ENCODE measurements at regions not wholly inside any gene's neighbourhood (a gene's known extent, or its start where the extent isn't known, plus 50 kb on each side); places are given as distances from the start of the nearest gene placed in this dataset.

DNA sequence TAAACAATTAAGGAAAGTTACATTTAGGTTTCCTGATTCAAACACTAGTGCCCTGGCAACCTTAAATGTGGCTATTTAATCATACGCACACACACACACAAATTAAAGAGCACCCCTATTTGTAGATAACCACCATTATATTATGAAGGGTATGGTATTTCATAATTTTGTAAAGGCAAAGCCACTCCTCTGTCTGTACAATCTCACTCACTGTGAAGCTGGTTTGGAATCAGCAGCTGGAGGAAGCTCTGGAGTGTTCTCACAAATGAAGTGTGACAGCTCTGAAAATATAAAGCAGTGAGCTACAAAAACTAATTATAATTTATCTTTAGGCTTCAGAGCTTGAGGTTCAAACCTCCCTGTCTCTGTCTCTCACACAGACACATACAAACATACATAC lies 57.9 kb upstream of the KCNJ16 start:
- Histone ChIP-seq H3K9me3 (no peaks in the 10 kb centered on the region), H3K9ac (no peak overlapping the region), H3K27me3 (ENCODE audit: insufficient read depth) (no peaks in the 10 kb centered on the region), H3K4me2 (no peak overlapping the region), H3K79me2 (ENCODE audit: insufficient read depth) (no peaks in the 10 kb centered on the region), H3K36me3 (replicated peaks in 1 of 2; ENCODE audit: control insufficient read depth in 1 of 2, insufficient read depth in 2 of 2, low read length in 1 of 2) (no peaks in the 10 kb centered on the region), H2AFZ (ENCODE audit: low read depth) (no peak overlapping the region), H3F3A (replicated peaks; ENCODE audit: insufficient read depth) (peaks cover 6% of the 10 kb centered on the region), H3K4me1 (ENCODE audit: control insufficient read depth in 1 of 2, insufficient read depth in 2 of 2, low read depth in 1 of 2, low read length in 1 of 2) (peaks cover 1 to 6% of the 10 kb centered on the region in 2 experiments; a peak in 2 of 4 replicates), H3K27ac (ENCODE audit: low read depth in 2 of 2, low read length in 1 of 2) (no peak overlapping the region), H3K4me3 (ENCODE audit: low read depth in 2 of 2, low read length in 1 of 2) (no peak overlapping the region), H3K9me2 (no peaks in the 10 kb centered on the region), H4K20me1 (ENCODE audit: insufficient read depth) (no peaks in the 10 kb centered on the region)
- no peak for DNase-seq
- WGBS (ENCODE audit: low lambda C conversion rate) = 85% methylated on average over 1 of the region's 1 CpG
- TF ChIP-seq YY1 (IDR thresholded peaks at IDR 0.05; ENCODE audit: low read depth) (no peak), EP300 (IDR thresholded peaks at IDR 0.05; ENCODE audit: borderline replicate concordance in 1 of 2, low read depth in 1 of 2, low read length in 1 of 2) (peak in 1 of 2 experiments; percentile 61; a peak in 2 of 4 replicates), GATA2 (CRISPR knock-in tag; IDR thresholded peaks at IDR 0.05) (peak; percentile 57; the same call in 1 of the 2 replicates), RCOR1 (IDR thresholded peaks at IDR 0.05; ENCODE audit: low read length) (0 out of 2 replicates have a peak, but pooled peaks have one; percentile 19), GABPA (IDR thresholded peaks at IDR 0.05; ENCODE audit: low read depth) (no peak)
- POLR2A ChIA-PET = no interaction called here
- CTCF ChIA-PET = interaction anchor here (1.1 kb wide), 2 partner anchors 10 to 22 kb away, joined by 3 read pairs; no protein-coding TSS in a partner anchor

DNA sequence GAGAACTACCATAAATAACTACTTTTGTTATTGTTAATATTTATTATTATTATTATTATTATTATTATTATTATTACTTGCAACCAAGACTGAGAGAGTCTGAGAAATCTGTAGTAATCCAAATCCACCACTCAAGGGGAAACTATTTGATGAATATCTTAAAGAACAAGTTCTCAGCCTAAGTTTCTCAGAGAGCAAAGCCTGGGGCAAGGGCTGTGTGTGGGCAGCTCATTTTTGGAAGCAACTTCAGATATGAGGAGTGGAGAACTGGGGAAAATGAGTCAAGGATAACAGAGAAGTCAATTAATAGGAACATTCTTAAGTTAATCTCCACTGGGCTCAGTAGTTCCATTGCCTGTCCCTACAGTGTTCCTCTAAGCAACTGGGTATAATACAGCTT lies 57.1 kb upstream of the KCNJ16 start:
- H3K27ac ChIP-seq (ENCODE audit: low read depth in 2 of 2, low read length in 1 of 2) = no peak overlapping the region
- H3K79me2 ChIP-seq (ENCODE audit: insufficient read depth) = no peaks in the 10 kb centered on the region
- no peaks in the 10 kb centered on the region for H3K36me3 ChIP-seq (replicated peaks in 1 of 2; ENCODE audit: control insufficient read depth in 1 of 2, insufficient read depth in 2 of 2, low read length in 1 of 2)
- H3K4me2 ChIP-seq = no peak overlapping the region
- no peak for TF ChIP-seq RFX5 (IDR thresholded peaks at IDR 0.05; ENCODE audit: low read length)
- POLR2A ChIA-PET = no interaction called here
- CTCF ChIA-PET = interaction anchor here (1.0 to 1.1 kb wide), 3 partner anchors 11 to 612 kb away, joined by 3 to 4 read pairs (median 3); no protein-coding TSS in a partner anchor
- peaks cover 8% of the 10 kb centered on the region for H3F3A ChIP-seq (replicated peaks; ENCODE audit: insufficient read depth)
- H3K4me1 ChIP-seq (ENCODE audit: control insufficient read depth in 1 of 2, insufficient read depth in 2 of 2, low read depth in 1 of 2, low read length in 1 of 2) = peaks cover 3 to 9% of the 10 kb centered on the region in 2 experiments; a peak in 2 of 4 replicates
- H3K4me3 ChIP-seq (ENCODE audit: low read depth in 2 of 2, low read length in 1 of 2) = no peak overlapping the region
- no peak for DNase-seq
- no peaks in the 10 kb centered on the region for H4K20me1 ChIP-seq (ENCODE audit: insufficient read depth)
- H3K9me2 ChIP-seq = no peaks in the 10 kb centered on the region
- H3K27me3 ChIP-seq (ENCODE audit: insufficient read depth) = no peaks in the 10 kb centered on the region
- H3K9me3 ChIP-seq = no peaks in the 10 kb centered on the region
- no peak overlapping the region for H2AFZ ChIP-seq (ENCODE audit: low read depth)
- H3K9ac ChIP-seq = no peak overlapping the region

DNA sequence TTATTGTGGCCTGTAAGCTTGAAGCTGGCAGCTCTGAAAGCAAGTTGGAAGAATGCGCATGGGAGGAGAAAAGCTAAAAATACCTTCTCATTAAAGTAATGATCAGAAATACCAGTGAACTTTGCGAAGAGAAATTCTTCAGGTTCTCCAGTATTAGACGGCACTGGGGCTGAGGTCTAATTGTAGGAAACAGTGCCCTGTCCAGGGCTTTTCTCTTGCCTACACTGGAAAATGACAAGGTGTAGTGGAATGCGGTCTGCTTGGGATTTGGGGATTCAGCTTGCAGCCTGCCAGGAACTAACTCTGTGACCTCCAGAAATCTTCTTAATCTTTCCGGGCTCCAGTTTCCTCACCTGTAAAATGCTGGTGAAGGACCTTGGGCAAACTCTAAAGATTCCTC lies 53.3 kb upstream of the KCNJ16 start:
- ChIA-PET CTCF (interaction anchor here (0.9 kb wide), 1 partner anchor 415 kb away, joined by 3 read pairs; no protein-coding TSS in a partner anchor), POLR2A (no interaction called here)
- Histone ChIP-seq H3K9ac (no peak overlapping the region), H3K27ac (ENCODE audit: low read depth in 2 of 2, low read length in 1 of 2) (peak overlapping the region; percentile 50; a peak in 3 of 4 replicates), H3K9me2 (no peaks in the 10 kb centered on the region), H3K4me2 (peak overlapping the region; percentile 36; the same call in 1 of the 2 replicates), H4K20me1 (ENCODE audit: insufficient read depth) (no peaks in the 10 kb centered on the region), H3K4me3 (ENCODE audit: low read depth in 2 of 2, low read length in 1 of 2) (no peak overlapping the region), H2AFZ (ENCODE audit: low read depth) (peak overlapping the region; percentile 58; the same call in 1 of the 2 replicates), H3K9me3 (no peaks in the 10 kb centered on the region), H3K79me2 (ENCODE audit: insufficient read depth) (no peaks in the 10 kb centered on the region), H3F3A (replicated peaks; ENCODE audit: insufficient read depth) (peaks cover 8% of the 10 kb centered on the region), H3K4me1 (ENCODE audit: control insufficient read depth in 1 of 2, insufficient read depth in 2 of 2, low read depth in 1 of 2, low read length in 1 of 2) (peaks cover 3 to 9% of the 10 kb centered on the region in 2 experiments; a peak in 2 of 4 replicates), H3K27me3 (ENCODE audit: insufficient read depth) (no peaks in the 10 kb centered on the region), H3K36me3 (replicated peaks in 1 of 2; ENCODE audit: control insufficient read depth in 1 of 2, insufficient read depth in 2 of 2, low read length in 1 of 2) (no peaks in the 10 kb centered on the region)
- WGBS (ENCODE audit: low lambda C conversion rate) = 62% methylated on average over 5 of the region's 5 CpGs
- no peak for TF ChIP-seq MEF2A (IDR thresholded peaks at IDR 0.05; ENCODE audit: borderline replicate concordance, low read depth)
- no peak for DNase-seq

All from SK-N-SH (cell line).